HG03469 (cell line): ENCODE measurements at regions not wholly inside any gene's neighbourhood (a gene's known extent, or its start where the extent isn't known, plus 50 kb on each side); places are given as distances from the start of the nearest gene placed in this dataset.

Experiments
- ATAC-seq: cut with Tn5 transposase; IDR thresholded peaks from one replicate; pipeline ENCODE4 v1.9.1; 2021; ENCODE audit warnings: mild to moderate bottlenecking, moderate library complexity, moderate number of reproducible peaks; ENCODE audit not compliant: unreplicated experiment

GRCh38 chr2:6234702-6235101 lies 542.5 kb downstream of the SOX11 start:
- no peak for ATAC-seq

- ATAC-seq: no peak
These were observed 544.1 kb downstream of the SOX11 start for GRCh38 chr2:6236317-6236716.

GRCh38 chr2:6237039-6237660 lies 545.0 kb downstream of the SOX11 start:
- ATAC-seq: no peak

GRCh38 chr2:6249557-6249956 lies 557.4 kb downstream of the SOX11 start:
- no peak for ATAC-seq

- no peak for ATAC-seq
These were observed 562.3 kb downstream of the SOX11 start for GRCh38 chr2:6254441-6254840.

- ATAC-seq: no peak
These were observed 572.0 kb downstream of the SOX11 start for GRCh38 chr2:6264198-6264597.

- no peak for ATAC-seq
These were observed 584.2 kb downstream of the CMPK2 start for GRCh38 chr2:6281524-6281923.

GRCh38 chr2:6283259-6283658 lies 582.4 kb downstream of the CMPK2 start:
- no peak for ATAC-seq

GRCh38 chr2:6287406-6287805 lies 578.3 kb downstream of the CMPK2 start:
- ATAC-seq: no peak

GRCh38 chr2:6288791-6289190 lies 576.9 kb downstream of the CMPK2 start:
- ATAC-seq: no peak

GRCh38 chr2:6290217-6291015 lies 575.3 kb downstream of the CMPK2 start:
- no peak for ATAC-seq

GRCh38 chr2:6294791-6295190 lies 570.9 kb downstream of the CMPK2 start:
- no peak for ATAC-seq

GRCh38 chr2:6297238-6297637 lies 568.5 kb downstream of the CMPK2 start:
- ATAC-seq: peak; percentile 66

GRCh38 chr2:6301426-6301825 lies 564.3 kb downstream of the CMPK2 start:
- ATAC-seq: no peak

- ATAC-seq: no peak
These were observed 556.7 kb downstream of the CMPK2 start for GRCh38 chr2:6308986-6309385.

- ATAC-seq: peak; percentile 68
These were observed 556.1 kb downstream of the CMPK2 start for GRCh38 chr2:6309415-6310255.

GRCh38 chr2:6310256-6311215 lies 555.2 kb downstream of the CMPK2 start:
- peak; percentile 4 for ATAC-seq

GRCh38 chr2:6312367-6312766 lies 553.3 kb downstream of the CMPK2 start:
- ATAC-seq: no peak

GRCh38 chr2:6314218-6314960 lies 551.3 kb downstream of the CMPK2 start:
- ATAC-seq: no peak

- ATAC-seq: no peak
These were observed 540.1 kb downstream of the CMPK2 start for GRCh38 chr2:6325616-6326015.
